Panc1 (cell line): ENCODE measurements at regions not wholly inside any gene's neighbourhood (a gene's known extent, or its start where the extent isn't known, plus 50 kb on each side); places are given as distances from the start of the nearest gene placed in this dataset.

ENCODE experiments used
- POLR2AphosphoS5 ChIP-seq: IDR thresholded peaks from 2 replicates; pipeline ENCODE4 v1.6.1; 2012; ENCODE audit warnings: mild to moderate bottlenecking, low read depth, low read length, moderate library complexity
- REST ChIP-seq, 2 experiments: IDR thresholded peaks; 2 replicates each; pipeline ENCODE4 v1.6.1; 2011 to 2012; ENCODE audit warnings: low read depth in 2 of 2, control low read depth in 1 of 2, low read length in 1 of 2, mild to moderate bottlenecking in 1 of 2, moderate library complexity in 1 of 2; ENCODE audit not compliant: insufficient read depth in 1 of 2
- SIN3A ChIP-seq: IDR thresholded peaks from 2 replicates; pipeline ENCODE4 v1.6.1; 2012; ENCODE audit warnings: low read depth, mild to moderate bottlenecking, low read length, moderate library complexity, borderline replicate concordance; ENCODE audit not compliant: insufficient read depth
- TF ChIP-seq, protein P1 (sequence below): fragments of 450-650 bp; IDR thresholded peaks from 2 replicates; pipeline ENCODE4 v1.5.1; 2017; ENCODE audit warnings: mild to moderate bottlenecking

GRCh38 chr6:50995036-50995435, 176.4 kb downstream of the TFAP2B start:
- TF ChIP-seq, protein P1, sequence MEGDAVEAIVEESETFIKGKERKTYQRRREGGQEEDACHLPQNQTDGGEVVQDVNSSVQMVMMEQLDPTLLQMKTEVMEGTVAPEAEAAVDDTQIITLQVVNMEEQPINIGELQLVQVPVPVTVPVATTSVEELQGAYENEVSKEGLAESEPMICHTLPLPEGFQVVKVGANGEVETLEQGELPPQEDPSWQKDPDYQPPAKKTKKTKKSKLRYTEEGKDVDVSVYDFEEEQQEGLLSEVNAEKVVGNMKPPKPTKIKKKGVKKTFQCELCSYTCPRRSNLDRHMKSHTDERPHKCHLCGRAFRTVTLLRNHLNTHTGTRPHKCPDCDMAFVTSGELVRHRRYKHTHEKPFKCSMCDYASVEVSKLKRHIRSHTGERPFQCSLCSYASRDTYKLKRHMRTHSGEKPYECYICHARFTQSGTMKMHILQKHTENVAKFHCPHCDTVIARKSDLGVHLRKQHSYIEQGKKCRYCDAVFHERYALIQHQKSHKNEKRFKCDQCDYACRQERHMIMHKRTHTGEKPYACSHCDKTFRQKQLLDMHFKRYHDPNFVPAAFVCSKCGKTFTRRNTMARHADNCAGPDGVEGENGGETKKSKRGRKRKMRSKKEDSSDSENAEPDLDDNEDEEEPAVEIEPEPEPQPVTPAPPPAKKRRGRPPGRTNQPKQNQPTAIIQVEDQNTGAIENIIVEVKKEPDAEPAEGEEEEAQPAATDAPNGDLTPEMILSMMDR, result no peak
- TF ChIP-seq POLR2AphosphoS5, result no peak
- no peak for TF ChIP-seq REST (IDR thresholded peaks at IDR 0.05; ENCODE audit: insufficient read depth in 1 of 2, low read depth in 2 of 2, low read length in 1 of 2)
- no peak for TF ChIP-seq SIN3A
